ENCODE measurements at regions not wholly inside any gene's neighbourhood (a gene's known extent, or its start where the extent isn't known, plus 50 kb on each side); places are given as distances from the start of the nearest gene placed in this dataset.

DNA sequence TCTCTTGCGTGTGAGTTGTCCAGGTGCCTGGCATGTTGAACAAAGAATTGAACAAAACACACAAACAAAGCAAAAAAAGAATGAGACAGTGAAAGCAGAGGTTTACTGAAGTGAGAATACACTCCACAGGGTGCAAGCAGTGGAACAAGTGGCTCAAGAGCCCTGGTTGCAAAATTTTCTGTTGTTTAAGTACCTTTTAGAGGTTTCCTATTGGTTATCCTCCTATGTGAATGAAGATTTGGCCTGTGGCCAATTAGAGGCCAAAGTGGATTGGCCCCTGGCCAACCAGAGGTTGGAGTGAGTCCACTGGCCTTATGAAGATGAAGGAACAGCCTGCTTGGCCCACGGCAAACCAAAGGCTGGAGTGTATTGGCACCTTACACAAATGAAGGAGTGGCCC lies 1188.5 kb upstream of the NRXN1 start:
- POLR2A ChIA-PET: no interaction called here
- peaks cover 4% of the 10 kb centered on the region; the same call in 1 of the 3 replicates for H3K9me3 ChIP-seq
- H3K4me1 ChIP-seq: no peaks in the 10 kb centered on the region
- 33% methylated on average over 2 of the region's 2 CpGs for WGBS (ENCODE audit: missing lambda C conversion rate)
- FAIRE-seq (no peak), DNase-seq (ENCODE audit: low read depth in 1 of 2, low spot score in 1 of 2) (no peak), ATAC-seq (no peak)
- no peak overlapping the region for H3K4me3 ChIP-seq
- CTCF ChIA-PET: no interaction called here
- TF ChIP-seq JUNB (IDR thresholded peaks at IDR 0.05) (no peak), MYC (IDR thresholded peaks at IDR 0.05; ENCODE audit: borderline replicate concordance, low read length) (no peak), ZC3H11A (IDR thresholded peaks at IDR 0.05) (no peak), CHD4 (IDR thresholded peaks at IDR 0.05; ENCODE audit: borderline replicate concordance) (no peak), PHF8 (IDR thresholded peaks at IDR 0.05; ENCODE audit: borderline replicate concordance, low read depth) (no peak)
- TF ChIP-seq, protein P1, sequence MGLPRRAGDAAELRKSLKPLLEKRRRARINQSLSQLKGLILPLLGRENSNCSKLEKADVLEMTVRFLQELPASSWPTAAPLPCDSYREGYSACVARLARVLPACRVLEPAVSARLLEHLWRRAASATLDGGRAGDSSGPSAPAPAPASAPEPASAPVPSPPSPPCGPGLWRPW (IDR thresholded peaks at IDR 0.05): no peak
- TF ChIP-seq, protein P2, sequence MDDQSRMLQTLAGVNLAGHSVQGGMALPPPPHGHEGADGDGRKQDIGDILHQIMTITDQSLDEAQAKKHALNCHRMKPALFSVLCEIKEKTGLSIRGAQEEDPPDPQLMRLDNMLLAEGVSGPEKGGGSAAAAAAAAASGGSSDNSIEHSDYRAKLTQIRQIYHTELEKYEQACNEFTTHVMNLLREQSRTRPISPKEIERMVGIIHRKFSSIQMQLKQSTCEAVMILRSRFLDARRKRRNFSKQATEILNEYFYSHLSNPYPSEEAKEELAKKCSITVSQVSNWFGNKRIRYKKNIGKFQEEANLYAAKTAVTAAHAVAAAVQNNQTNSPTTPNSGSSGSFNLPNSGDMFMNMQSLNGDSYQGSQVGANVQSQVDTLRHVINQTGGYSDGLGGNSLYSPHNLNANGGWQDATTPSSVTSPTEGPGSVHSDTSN (IDR thresholded peaks at IDR 0.05): no peak
- no peak overlapping the region for H3K27ac ChIP-seq
- no peak overlapping the region for H3K4me2 ChIP-seq

DNA sequence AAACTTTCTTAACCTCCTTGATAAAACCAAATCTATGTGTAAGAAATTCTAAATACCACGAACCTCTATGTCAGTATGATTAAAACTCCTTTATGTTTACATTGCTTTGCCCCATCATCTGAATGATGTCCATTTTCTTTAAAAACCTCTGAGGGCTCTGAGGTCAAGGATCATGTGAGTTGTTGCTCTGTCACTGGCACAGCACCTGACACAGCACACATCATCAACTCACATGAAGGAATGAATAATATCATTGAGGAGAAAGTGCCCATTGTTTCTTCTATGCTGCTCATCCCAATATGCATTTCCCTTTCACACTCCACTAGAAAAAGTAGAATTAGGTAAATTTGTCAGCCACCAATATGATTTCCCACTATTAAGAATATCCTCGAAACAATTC lies 1178.7 kb upstream of the NRXN1 start:
- no peak for TF ChIP-seq HOXB5 (CRISPR knock-in tag; IDR thresholded peaks at IDR 0.05)
- TF ChIP-seq SREBF2 (IDR thresholded peaks at IDR 0.05): no peak
- no peak for TF ChIP-seq RNF2 (IDR thresholded peaks at IDR 0.05; ENCODE audit: borderline replicate concordance, low read depth)
- no peak for TF ChIP-seq TFCP2L1 (CRISPR knock-in tag; IDR thresholded peaks at IDR 0.05)
- TF ChIP-seq MAFK (IDR thresholded peaks at IDR 0.05; ENCODE audit: partially characterized antibody): no peak
- no peak for TF ChIP-seq ZFP36 (IDR thresholded peaks at IDR 0.05; ENCODE audit: borderline replicate concordance, partially characterized antibody)
- TF ChIP-seq, protein P3, sequence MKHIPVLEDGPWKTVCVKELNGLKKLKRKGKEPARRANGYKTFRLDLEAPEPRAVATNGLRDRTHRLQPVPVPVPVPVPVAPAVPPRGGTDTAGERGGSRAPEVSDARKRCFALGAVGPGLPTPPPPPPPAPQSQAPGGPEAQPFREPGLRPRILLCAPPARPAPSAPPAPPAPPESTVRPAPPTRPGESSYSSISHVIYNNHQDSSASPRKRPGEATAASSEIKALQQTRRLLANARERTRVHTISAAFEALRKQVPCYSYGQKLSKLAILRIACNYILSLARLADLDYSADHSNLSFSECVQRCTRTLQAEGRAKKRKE (CRISPR knock-in tag; IDR thresholded peaks at IDR 0.05; ENCODE audit: low read depth): no peak
- no peak for TF ChIP-seq RCOR1 (IDR thresholded peaks at IDR 0.05; ENCODE audit: low read depth, low read length)
- TF ChIP-seq ZSCAN20 (CRISPR knock-in tag; IDR thresholded peaks at IDR 0.05): no peak
- no peak for TF ChIP-seq NPAS2 (CRISPR knock-in tag; IDR thresholded peaks at IDR 0.05; ENCODE audit: borderline replicate concordance)
- TF ChIP-seq, protein P4, sequence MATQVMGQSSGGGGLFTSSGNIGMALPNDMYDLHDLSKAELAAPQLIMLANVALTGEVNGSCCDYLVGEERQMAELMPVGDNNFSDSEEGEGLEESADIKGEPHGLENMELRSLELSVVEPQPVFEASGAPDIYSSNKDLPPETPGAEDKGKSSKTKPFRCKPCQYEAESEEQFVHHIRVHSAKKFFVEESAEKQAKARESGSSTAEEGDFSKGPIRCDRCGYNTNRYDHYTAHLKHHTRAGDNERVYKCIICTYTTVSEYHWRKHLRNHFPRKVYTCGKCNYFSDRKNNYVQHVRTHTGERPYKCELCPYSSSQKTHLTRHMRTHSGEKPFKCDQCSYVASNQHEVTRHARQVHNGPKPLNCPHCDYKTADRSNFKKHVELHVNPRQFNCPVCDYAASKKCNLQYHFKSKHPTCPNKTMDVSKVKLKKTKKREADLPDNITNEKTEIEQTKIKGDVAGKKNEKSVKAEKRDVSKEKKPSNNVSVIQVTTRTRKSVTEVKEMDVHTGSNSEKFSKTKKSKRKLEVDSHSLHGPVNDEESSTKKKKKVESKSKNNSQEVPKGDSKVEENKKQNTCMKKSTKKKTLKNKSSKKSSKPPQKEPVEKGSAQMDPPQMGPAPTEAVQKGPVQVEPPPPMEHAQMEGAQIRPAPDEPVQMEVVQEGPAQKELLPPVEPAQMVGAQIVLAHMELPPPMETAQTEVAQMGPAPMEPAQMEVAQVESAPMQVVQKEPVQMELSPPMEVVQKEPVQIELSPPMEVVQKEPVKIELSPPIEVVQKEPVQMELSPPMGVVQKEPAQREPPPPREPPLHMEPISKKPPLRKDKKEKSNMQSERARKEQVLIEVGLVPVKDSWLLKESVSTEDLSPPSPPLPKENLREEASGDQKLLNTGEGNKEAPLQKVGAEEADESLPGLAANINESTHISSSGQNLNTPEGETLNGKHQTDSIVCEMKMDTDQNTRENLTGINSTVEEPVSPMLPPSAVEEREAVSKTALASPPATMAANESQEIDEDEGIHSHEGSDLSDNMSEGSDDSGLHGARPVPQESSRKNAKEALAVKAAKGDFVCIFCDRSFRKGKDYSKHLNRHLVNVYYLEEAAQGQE (IDR thresholded peaks at IDR 0.05): no peak
- TF ChIP-seq BHLHE40 (IDR thresholded peaks at IDR 0.05; ENCODE audit: low read depth, low read length): no peak
- TF ChIP-seq HOXA7 (CRISPR knock-in tag; IDR thresholded peaks at IDR 0.05): no peak
- TF ChIP-seq, protein P1 (IDR thresholded peaks at IDR 0.05): no peak
- no peak for TF ChIP-seq HOXB13 (CRISPR knock-in tag; IDR thresholded peaks at IDR 0.05; ENCODE audit: low read depth)
- TF ChIP-seq MYC (IDR thresholded peaks at IDR 0.05; ENCODE audit: borderline replicate concordance, low read length): no peak
- no peak for TF ChIP-seq PHF8 (IDR thresholded peaks at IDR 0.05; ENCODE audit: borderline replicate concordance, low read depth)
- no peak for TF ChIP-seq JUNB (IDR thresholded peaks at IDR 0.05)
- POLR2A ChIA-PET: no interaction called here

More for the DNA sequence above, 1178.7 kb upstream of the NRXN1 start:
- DNase-seq (ENCODE audit: low read depth in 1 of 2, low spot score in 1 of 2) (no peak), ATAC-seq (no peak), FAIRE-seq (no peak)
- Histone ChIP-seq H3K4me1 (no peaks in the 10 kb centered on the region), H3K9me3 (no peaks in the 10 kb centered on the region), H3K27ac (no peak overlapping the region), H3K4me2 (no peak overlapping the region), H3K4me3 (no peak overlapping the region)
- 11% methylated on average over 2 of the region's 2 CpGs for WGBS (ENCODE audit: missing lambda C conversion rate)
- CTCF ChIA-PET: no interaction called here

Data from A549 (cell line).